HL-60 (cell line): ENCODE measurements at regions not wholly inside any gene's neighbourhood (a gene's known extent, or its start where the extent isn't known, plus 50 kb on each side); places are given as distances from the start of the nearest gene placed in this dataset.

Experiments
- GABPA ChIP-seq: IDR thresholded peaks from 2 replicates; pipeline ENCODE4 v1.6.1; 2012; ENCODE audit warnings: low read depth
- POLR2AphosphoS5 ChIP-seq: IDR thresholded peaks from 2 replicates; pipeline ENCODE4 v1.6.1; 2012; ENCODE audit warnings: low read depth
- TF ChIP-seq, protein P1 (sequence below): IDR thresholded peaks from one replicate; pipeline ENCODE4 v1.5.1; 2011; ENCODE audit warnings: low read length, control low read depth, inconsistent platforms; ENCODE audit not compliant: insufficient read depth

DNA sequence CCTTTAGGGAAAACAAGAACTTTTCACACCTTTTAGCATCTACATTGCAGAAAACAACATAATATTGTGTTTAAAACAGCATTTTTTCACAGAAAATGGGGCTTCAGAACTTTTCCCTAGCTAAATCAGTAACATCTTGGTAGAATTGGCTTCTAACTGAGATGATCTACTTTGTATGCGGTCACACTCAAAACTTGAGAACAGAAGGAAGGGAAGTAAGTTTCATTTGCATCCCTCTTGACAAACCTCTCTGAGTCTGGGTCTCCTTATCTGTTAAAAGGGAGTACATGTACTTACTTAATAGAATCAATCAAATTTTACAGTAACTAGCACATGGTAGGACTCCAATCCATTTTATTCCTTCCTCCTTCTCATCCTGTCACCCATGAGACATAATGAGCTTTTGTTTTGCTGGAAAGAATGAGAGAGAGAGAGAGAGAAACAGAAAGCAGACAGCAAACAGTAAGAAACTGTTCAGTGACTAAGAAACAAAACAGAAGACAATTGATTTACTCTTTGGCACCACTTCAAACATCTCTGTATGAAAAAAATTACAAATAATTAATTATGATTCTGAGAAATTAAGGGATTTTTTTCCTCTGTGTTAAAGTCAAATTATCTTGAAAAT lies 387.3 kb downstream of the SATB2 start:
- TF ChIP-seq, protein P1, sequence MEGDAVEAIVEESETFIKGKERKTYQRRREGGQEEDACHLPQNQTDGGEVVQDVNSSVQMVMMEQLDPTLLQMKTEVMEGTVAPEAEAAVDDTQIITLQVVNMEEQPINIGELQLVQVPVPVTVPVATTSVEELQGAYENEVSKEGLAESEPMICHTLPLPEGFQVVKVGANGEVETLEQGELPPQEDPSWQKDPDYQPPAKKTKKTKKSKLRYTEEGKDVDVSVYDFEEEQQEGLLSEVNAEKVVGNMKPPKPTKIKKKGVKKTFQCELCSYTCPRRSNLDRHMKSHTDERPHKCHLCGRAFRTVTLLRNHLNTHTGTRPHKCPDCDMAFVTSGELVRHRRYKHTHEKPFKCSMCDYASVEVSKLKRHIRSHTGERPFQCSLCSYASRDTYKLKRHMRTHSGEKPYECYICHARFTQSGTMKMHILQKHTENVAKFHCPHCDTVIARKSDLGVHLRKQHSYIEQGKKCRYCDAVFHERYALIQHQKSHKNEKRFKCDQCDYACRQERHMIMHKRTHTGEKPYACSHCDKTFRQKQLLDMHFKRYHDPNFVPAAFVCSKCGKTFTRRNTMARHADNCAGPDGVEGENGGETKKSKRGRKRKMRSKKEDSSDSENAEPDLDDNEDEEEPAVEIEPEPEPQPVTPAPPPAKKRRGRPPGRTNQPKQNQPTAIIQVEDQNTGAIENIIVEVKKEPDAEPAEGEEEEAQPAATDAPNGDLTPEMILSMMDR: no peak
- TF ChIP-seq POLR2AphosphoS5 (no peak), GABPA (no peak)
